Ishikawa (cell line): ENCODE measurements at regions not wholly inside any gene's neighbourhood (a gene's known extent, or its start where the extent isn't known, plus 50 kb on each side); places are given as distances from the start of the nearest gene placed in this dataset.

Experiments used
- CEBPB ChIP-seq: IDR thresholded peaks from 2 replicates; pipeline ENCODE4 v1.6.1; 2012
- EGR1 ChIP-seq: IDR thresholded peaks from 2 replicates; pipeline ENCODE4 v1.6.1; 2012
- EP300 ChIP-seq: IDR thresholded peaks from 2 replicates; pipeline ENCODE4 v1.6.1; 2012; ENCODE audit warnings: borderline replicate concordance
- RAD21 ChIP-seq: IDR thresholded peaks from 2 replicates; pipeline ENCODE4 v1.6.1; 2012; ENCODE audit warnings: low read depth
- TAF1 ChIP-seq: IDR thresholded peaks from 2 replicates; pipeline ENCODE4 v1.6.1; 2012; ENCODE audit warnings: low read depth, mild to moderate bottlenecking
- YY1 ChIP-seq: IDR thresholded peaks from 2 replicates; pipeline ENCODE4 v1.6.1; 2012; ENCODE audit warnings: low read depth
- ZBTB7A ChIP-seq: IDR thresholded peaks from 2 replicates; pipeline ENCODE4 v1.6.1; 2012; ENCODE audit warnings: low read depth
- TF ChIP-seq, protein P1 (sequence below): IDR thresholded peaks from 2 replicates; pipeline ENCODE4 v1.6.1; 2012
- TF ChIP-seq, protein P2 (sequence below): IDR thresholded peaks from 2 replicates; pipeline ENCODE4 v1.6.1; 2012; ENCODE audit warnings: low read depth, mild to moderate bottlenecking

DNA sequence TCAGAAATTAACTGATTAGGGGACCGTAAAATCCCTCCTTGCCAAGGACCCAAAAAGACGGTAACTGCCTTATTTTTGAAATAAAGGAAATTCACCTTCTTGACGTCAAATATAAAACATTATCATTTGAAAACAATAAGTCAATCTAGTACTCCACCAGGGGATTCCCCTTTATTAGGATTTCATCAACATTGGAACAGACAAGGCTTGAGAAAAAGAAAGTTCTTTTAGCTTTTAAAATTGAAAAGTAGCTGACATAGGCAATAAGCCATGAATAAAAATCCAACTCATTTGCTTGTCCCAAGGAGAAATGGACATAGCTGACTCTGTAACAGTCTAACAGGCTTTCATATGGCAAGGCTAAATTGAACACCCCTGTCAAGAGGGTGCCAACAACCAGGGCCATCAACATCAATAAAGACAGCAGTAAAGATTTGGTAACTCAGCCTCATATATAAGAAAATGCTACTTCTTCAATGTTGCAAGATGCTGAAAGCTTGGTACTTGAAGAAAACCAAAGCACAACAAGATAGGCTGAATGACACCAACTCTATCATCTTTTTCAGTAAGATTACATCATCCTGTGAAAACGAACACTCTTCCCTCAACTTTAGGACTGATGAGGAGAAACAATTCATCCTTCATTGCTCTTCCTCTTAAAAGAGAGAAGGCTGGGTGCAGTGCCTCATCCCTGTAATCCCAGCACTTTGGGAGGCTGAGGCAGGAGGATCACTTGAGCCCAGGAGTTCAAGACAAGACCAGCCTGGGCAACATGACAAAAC is 121.0 kb upstream of the PRDM1 start:
- TF ChIP-seq EP300 (no peak), CEBPB (no peak), EGR1 (no peak), TAF1 (no peak), ZBTB7A (no peak), RAD21 (no peak), YY1 (no peak)
- TF ChIP-seq, protein P1, sequence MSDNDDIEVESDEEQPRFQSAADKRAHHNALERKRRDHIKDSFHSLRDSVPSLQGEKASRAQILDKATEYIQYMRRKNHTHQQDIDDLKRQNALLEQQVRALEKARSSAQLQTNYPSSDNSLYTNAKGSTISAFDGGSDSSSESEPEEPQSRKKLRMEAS, result no peak
- TF ChIP-seq, protein P2, sequence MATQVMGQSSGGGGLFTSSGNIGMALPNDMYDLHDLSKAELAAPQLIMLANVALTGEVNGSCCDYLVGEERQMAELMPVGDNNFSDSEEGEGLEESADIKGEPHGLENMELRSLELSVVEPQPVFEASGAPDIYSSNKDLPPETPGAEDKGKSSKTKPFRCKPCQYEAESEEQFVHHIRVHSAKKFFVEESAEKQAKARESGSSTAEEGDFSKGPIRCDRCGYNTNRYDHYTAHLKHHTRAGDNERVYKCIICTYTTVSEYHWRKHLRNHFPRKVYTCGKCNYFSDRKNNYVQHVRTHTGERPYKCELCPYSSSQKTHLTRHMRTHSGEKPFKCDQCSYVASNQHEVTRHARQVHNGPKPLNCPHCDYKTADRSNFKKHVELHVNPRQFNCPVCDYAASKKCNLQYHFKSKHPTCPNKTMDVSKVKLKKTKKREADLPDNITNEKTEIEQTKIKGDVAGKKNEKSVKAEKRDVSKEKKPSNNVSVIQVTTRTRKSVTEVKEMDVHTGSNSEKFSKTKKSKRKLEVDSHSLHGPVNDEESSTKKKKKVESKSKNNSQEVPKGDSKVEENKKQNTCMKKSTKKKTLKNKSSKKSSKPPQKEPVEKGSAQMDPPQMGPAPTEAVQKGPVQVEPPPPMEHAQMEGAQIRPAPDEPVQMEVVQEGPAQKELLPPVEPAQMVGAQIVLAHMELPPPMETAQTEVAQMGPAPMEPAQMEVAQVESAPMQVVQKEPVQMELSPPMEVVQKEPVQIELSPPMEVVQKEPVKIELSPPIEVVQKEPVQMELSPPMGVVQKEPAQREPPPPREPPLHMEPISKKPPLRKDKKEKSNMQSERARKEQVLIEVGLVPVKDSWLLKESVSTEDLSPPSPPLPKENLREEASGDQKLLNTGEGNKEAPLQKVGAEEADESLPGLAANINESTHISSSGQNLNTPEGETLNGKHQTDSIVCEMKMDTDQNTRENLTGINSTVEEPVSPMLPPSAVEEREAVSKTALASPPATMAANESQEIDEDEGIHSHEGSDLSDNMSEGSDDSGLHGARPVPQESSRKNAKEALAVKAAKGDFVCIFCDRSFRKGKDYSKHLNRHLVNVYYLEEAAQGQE, result no peak
